ENCODE measurements at regions not wholly inside any gene's neighbourhood (a gene's known extent, or its start where the extent isn't known, plus 50 kb on each side); places are given as distances from the start of the nearest gene placed in this dataset.

DNA sequence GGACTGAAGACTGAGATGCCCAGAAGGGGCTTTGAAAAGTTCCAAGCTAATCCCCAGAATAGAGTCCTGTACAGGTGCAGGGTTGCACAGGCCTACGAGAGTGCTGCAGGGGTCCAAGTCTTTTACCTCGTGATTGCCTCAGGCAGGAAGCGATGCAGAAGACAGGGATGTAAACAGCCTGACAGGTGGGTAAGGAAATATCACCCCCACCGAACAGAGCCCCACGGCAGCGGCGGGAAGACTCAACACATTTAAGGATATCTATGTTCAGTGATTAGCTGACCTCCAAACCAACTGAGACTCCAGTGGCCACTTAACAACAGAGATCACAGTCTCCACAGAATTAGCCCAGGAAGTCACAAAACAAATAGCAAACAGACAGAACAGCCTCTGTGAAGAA is 73.9 kb upstream of the VIPR2 start:
- TF ChIP-seq POLR2AphosphoS5 (IDR thresholded peaks at IDR 0.05) (no peak), CTCF (IDR thresholded peaks at IDR 0.05) (no peak)
